HG03520 (cell line): ENCODE measurements at regions not wholly inside any gene's neighbourhood (a gene's known extent, or its start where the extent isn't known, plus 50 kb on each side); places are given as distances from the start of the nearest gene placed in this dataset.
"Not testable (repeated sequence)": the region's sequence is repeated elsewhere in the genome, so short reads cannot be mapped to it uniquely, and the experiment has no call there.

Experiments
- ATAC-seq: cut with Tn5 transposase; IDR thresholded peaks from one replicate; pipeline ENCODE4 v1.9.1; 2021; ENCODE audit warnings: mild to moderate bottlenecking, moderate library complexity; ENCODE audit not compliant: unreplicated experiment

DNA sequence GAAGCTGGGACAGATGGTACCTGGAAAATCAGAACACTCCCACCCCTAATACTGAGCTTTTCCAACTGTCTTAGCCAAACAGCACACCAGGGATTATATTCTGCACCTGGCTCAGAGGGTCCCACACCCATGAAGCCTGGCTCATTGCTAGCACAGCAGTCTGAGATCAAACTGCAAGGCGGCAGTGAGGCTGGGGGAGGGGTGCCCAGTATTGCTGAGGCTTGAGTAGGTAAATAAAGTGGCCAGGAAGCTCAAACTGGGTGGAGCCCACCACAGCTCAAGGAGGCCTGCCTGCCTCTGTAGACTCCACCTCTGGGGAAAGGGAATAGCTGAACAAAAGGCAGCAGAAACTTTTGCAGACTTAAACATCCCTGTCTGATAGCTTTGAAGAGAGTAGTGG is 403.3 kb downstream of the MBD2 start:
- not testable (repeated sequence) for ATAC-seq

- no peak for ATAC-seq
Measured at GRCh38 chr18:53819671-53820070, 404.8 kb downstream of the MBD2 start.

GRCh38 chr18:53819174-53819573 is 405.3 kb downstream of the MBD2 start:
- ATAC-seq = no peak

DNA sequence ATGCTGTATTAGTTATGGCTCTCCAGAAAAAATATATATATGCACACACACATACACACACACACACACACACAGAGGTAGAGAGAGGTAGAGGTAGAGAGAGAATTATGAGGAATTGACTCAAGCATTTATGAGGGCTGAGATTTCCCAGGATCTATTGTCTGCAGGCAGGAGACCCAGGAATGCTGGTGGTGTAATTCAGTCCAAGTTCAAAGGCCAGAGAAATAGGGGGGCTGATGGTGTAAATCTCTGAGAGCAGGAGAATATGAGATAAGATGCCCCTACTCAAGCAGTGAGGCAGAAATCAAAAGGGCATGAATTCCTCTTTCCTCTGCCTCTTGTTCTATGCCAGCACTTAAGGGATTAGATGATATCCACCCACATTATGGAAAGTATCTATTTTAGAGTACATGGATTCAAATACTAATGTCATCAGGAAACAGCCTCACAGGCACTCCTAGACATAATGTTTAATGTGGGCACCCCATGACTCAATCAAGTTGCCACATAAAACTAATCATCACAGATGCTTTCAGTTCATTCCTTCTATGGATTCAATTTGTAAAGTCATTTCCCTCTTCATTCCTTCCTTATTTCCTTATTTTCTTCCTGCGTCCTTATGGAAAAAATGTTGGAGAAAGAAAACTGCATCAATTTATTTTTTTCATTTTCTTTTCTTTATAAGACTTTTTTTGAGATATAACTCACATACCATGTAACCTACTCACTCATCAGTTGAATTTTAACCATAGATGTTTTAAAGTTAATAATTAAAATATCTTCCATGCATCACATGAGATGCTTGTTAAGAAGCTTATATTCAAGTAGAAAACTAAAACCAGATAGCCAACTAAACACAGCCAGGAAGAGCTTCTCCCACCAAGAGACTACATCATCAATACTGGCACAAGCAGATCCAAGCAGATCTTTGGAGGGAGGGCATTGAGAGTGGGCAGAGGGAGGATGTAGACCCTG is 406.2 kb downstream of the MBD2 start:
- no peak for ATAC-seq

GRCh38 chr18:53800171-53800570 is 424.3 kb downstream of the MBD2 start:
- ATAC-seq = no peak

DNA sequence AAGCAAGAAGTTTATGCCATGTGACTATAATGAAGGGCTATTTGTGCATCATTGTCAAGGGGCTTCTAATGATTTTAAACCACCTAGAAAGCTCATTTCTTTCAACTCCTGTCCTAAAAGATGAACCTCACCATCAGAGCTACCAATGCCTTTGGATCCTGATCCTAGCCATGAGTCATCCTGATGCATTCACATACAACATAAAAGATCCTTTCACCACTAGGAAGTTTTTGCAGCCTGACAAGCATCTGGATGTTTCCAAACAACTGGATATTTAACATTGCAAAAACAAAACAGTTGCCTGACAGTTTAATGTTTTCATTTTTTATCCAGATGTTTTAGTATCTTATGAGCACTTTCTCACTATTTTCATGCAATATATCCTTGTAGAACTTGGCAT is 425.3 kb downstream of the MBD2 start:
- ATAC-seq = no peak

- ATAC-seq = no peak
Measured at GRCh38 chr18:53798516-53798915, 426.0 kb downstream of the MBD2 start.

- no peak for ATAC-seq
Measured at GRCh38 chr18:53797998-53798495, 426.4 kb downstream of the MBD2 start.

- ATAC-seq = peak; percentile 93
Measured at GRCh38 chr18:53796040-53796729, 428.3 kb downstream of the MBD2 start.

- no peak for ATAC-seq
Measured at GRCh38 chr18:53795610-53796009, 428.9 kb downstream of the MBD2 start.

DNA sequence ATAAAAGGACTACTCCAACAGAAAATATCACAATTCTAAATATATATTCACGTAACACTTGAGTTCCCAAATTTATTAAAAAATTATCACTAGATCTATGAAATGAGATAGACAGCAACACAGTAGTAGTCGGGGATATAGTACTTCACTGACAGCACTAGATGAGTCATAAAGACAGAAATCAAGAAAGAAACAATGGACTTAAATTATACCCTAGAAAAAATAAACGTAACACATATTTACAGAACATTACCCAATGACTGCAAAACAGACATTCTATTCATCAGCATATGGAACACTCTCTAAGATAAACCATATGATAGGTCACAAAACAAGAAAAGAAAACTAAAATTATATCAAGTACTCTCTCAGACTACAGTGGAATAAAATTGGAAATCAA is 429.4 kb downstream of the MBD2 start:
- ATAC-seq = no peak

DNA sequence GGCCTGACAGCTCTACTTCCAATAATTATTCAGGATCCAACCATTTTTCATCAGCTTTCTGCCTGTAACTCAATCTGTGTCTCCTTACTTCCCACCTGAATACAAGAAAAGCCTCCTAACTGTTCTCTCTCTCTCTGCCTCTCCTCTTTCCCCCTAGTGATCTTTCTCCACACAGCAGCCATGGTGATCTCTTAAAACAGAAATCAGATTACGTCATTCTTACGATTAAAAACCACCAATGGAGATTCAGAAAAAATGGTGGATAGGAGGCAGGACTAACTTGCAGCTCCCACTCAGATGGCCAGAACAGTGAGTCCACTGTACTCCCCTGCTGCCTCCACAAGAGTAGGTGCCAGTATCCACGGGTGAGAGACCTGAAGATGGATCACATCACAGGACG is 431.7 kb downstream of the MBD2 start:
- ATAC-seq = no peak

DNA sequence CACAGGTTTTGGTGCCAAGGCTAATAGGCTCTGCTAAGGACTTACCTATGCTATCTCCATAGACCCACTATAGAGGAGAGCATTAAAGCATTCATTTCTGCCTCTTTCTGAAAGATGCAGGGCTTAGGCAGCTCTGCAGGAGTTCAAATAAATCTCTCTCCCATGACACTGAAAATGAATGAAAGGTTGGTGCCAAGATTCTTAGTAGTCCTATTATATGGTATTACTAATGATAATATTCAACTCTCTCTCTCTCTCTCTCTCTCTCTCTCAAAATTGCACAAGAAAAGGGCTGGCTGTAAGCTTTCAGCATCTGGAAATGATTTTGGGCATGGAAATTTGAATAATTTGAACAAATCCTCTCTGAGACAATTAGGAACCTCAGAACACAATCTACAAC is 433.7 kb downstream of the MBD2 start:
- ATAC-seq = no peak

DNA sequence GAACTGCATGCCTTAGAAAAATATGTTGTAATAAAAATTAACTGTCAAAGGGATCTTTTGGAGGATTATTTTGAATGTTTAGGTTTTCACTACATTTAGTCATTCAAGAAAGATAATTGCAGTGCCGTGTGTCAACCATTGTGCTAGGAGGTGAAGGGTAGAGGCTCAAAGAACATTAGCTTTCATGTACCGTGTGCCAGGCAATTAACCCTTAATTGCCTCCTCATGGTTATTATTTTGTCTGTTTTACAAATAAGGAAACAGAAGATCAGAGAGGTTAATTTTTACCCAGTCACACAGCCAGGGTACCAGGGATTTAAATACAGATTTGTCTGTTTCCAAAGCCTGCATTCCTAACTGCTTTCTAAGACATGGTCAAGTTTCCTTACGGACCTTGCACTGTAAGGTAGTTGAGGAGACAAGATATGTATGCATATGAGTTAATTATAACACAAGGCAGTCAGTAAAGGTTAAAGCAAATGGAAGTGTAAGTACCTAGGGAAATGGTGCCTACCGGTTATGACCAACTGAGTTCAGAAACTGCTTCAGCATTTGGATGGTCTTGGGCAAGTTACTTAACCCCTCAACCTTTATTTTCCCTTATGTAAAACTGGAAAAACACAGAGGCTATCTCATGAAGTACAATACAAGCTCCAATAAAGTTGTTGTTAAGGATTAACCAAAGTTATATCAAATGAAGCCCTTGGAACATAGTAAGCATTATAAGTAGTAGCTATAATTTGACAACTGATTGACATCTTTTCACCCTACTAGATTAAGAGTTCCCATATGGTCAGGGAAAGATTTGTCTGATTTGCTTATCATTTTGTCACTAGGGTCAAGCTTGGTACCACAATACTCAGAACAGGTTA is 434.9 kb downstream of the MBD2 start:
- ATAC-seq = no peak

DNA sequence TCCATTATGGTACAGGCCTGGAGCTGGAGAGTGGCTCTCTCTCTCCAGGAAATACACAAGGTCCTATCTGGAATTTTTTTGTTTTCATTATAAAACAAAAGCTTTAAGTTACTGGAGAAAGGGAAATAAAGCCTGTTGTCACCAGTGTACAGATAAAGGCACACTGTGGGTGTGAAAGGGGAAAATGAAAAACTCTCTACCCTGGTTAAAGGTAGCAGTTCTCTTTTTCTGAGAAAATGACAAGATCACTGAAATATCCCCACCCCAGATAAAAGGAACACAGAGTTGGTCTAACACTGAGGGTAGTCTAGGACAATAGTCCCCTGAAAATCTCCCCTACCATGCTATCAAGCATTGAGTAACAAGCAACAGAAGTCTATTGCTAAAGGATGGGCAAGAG is 438.7 kb downstream of the MBD2 start:
- ATAC-seq = no peak

- ATAC-seq = no peak
Measured at GRCh38 chr18:53784253-53784652, 440.2 kb downstream of the MBD2 start.

DNA sequence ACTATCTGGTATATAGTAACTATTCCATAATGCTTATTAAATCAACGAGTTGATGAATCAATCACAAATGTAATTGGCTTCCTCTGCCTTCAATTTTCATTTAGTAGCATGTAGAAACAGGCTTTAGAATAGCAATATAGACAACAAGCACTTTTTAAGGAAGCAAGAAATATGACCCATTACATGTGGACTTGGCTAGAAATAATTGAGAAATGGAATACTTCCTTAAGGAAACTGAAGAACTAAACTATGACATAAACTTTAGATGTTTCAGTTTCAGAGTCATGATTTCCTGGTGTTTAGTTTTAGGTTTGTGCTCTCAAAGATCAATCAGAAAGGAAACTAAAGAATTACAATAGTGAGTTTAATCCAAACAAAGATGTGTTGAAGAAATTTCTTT is 443.8 kb downstream of the MBD2 start:
- ATAC-seq = no peak

GRCh38 chr18:53772293-53772692 is 452.2 kb downstream of the MBD2 start:
- no peak for ATAC-seq

DNA sequence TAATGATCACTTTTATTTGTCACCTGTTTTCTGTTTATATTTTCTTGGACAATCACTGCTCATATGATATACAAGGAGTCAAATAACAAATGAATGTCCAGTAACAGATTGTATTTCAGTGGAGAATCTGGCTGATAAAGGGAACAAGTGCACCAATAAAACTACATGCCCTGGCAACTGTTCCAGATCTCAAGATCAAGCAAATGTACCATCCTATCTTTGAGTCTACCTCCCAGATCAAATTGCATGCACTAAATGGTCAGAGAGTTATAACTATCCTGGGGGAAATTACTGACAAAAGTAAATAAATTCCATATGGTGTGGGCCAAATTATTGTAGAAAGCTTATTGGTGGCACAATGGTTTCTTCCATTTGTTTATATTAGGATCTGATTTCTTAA is 452.8 kb downstream of the MBD2 start:
- ATAC-seq = no peak

- ATAC-seq = no peak
Measured at GRCh38 chr18:53765211-53765610, 459.3 kb downstream of the MBD2 start.

DNA sequence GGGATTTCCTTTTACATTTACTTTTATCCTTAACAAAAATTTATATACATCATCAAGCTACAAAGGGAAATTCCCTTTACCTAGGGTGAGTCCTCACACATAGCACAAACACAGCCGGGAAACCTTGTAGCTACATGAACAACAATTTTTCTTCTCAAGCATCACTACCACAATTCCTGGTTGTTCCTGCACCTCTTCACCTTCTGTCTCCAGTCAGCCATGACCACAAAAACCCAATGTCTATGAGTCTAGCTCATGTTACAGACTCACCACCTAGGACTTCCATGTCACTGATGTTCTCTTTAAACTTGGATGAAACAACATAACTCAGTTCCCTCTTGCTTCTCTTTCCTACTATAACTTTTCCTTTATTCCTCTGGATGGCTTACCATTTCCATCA is 460.4 kb downstream of the MBD2 start:
- no peak for ATAC-seq
